Panc1 (cell line): ENCODE measurements at regions not wholly inside any gene's neighbourhood (a gene's known extent, or its start where the extent isn't known, plus 50 kb on each side); places are given as distances from the start of the nearest gene placed in this dataset.
"Not testable (repeated sequence)": the region's sequence is repeated elsewhere in the genome, so short reads cannot be mapped to it uniquely, and the experiment has no call there.

Experiments
- ATAC-seq: fragments of 200-7000 bp; cut with Tn5 transposase; 2 replicates; pipeline ENCODE4 v1.9.1; 2020; ENCODE audit warnings: mild to moderate bottlenecking, moderate library complexity
- BruUV-seq: library from RNA; stranded (reverse); fragments of 400-500 nt; replicated peaks from 2 replicates; lab custom pipeline; 2021; lab: Mats Ljungman, UMichigan
- CTCF ChIA-PET: fragments of 300-600 bp; sonication (Branson Sonifier 250); formaldehyde crosslinking; loops from one replicate; lab custom pipeline; 2022; ENCODE audit warnings: antibody characterized with exemption; lab: Charles Lee
- POLR2A ChIA-PET: fragments of 300-600 bp; sonication (Branson Sonifier 250); formaldehyde crosslinking; loops from one replicate; lab custom pipeline; 2022; ENCODE audit warnings: antibody characterized with exemption; lab: Charles Lee
- DNase-seq: peaks from one replicate; pipeline ENCODE4 v3.0.0-alpha.2; 2010; ENCODE audit warnings: low read depth, low spot score
- H3K27ac ChIP-seq: 2 replicates; pipeline ENCODE4 v1.5.1; 2011; ENCODE audit warnings: mild to moderate bottlenecking, low read length, inconsistent platforms
- H3K27me3 ChIP-seq: fragments of 200-500 bp; sonication (Bioruptor generic); 2 replicates; pipeline ENCODE4 v1.6.0; 2014; ENCODE audit warnings: low read length, inconsistent platforms; ENCODE audit not compliant: control insufficient read depth, insufficient read depth
- H3K36me3 ChIP-seq: fragments of 200-500 bp; sonication (Bioruptor generic); 2 replicates; pipeline ENCODE4 v1.5.1; 2014; ENCODE audit warnings: inconsistent platforms, mild to moderate bottlenecking, low read length, moderate library complexity; ENCODE audit not compliant: control insufficient read depth, insufficient read depth
- H3K4me1 ChIP-seq: 2 replicates; pipeline ENCODE4 v1.5.1; 2011; ENCODE audit warnings: inconsistent platforms, mild to moderate bottlenecking, low read length, moderate library complexity; ENCODE audit not compliant: control insufficient read depth, insufficient read depth
- H3K4me3 ChIP-seq, 2 experiments: 2 replicates each; pipeline ENCODE4 v1.5.1; 2011 to 2012; ENCODE audit warnings: low read depth in 2 of 2, low read length in 2 of 2, mild to moderate bottlenecking in 2 of 2, inconsistent platforms in 1 of 2, moderate library complexity in 1 of 2
- H3K9me3 ChIP-seq: fragments of 200-500 bp; sonication (Bioruptor generic); 2 replicates; pipeline ENCODE4 v1.5.1; 2014; ENCODE audit warnings: low read depth, mild to moderate bottlenecking, inconsistent platforms, low read length, moderate library complexity; ENCODE audit not compliant: control insufficient read depth, insufficient read depth
- CTCF ChIP-seq: fragments of 450-650 bp; IDR thresholded peaks from 2 replicates; pipeline ENCODE4 v1.5.1; 2017; ENCODE audit warnings: mild to moderate bottlenecking
- POLR2AphosphoS5 ChIP-seq: IDR thresholded peaks from 2 replicates; pipeline ENCODE4 v1.6.1; 2012; ENCODE audit warnings: mild to moderate bottlenecking, low read depth, low read length, moderate library complexity
- SIN3A ChIP-seq: IDR thresholded peaks from 2 replicates; pipeline ENCODE4 v1.6.1; 2012; ENCODE audit warnings: low read depth, mild to moderate bottlenecking, low read length, moderate library complexity, borderline replicate concordance; ENCODE audit not compliant: insufficient read depth
- TCF7L2 ChIP-seq: IDR thresholded peaks from 2 replicates; pipeline ENCODE4 v1.6.1; 2011; ENCODE audit warnings: mild to moderate bottlenecking, low read depth, low read length, inconsistent platforms
- in situ Hi-C: cut with HindIII; loops from 2 replicates; pipeline ENCODE4 v1.10.0; 2016; ENCODE audit warnings: low sequenced_read_pairs, low pct_unique_long_range_greater_than_20kb
- intact Hi-C: fragments of 100-400 bp; cut with micrococcal nuclease; formaldehyde crosslinking; loops from one replicate; pipeline ENCODE4 v1.10.0; 2022; ENCODE audit not compliant: unreplicated experiment
- TF ChIP-seq, protein P1 (sequence below), 2 experiments: IDR thresholded peaks; 2 replicates each; pipeline ENCODE4 v1.6.1; 2011 to 2012; ENCODE audit warnings: low read depth in 2 of 2, control low read depth in 1 of 2, low read length in 1 of 2, mild to moderate bottlenecking in 1 of 2, moderate library complexity in 1 of 2; ENCODE audit not compliant: insufficient read depth in 1 of 2

GRCh38 chr2:199040522-199040921 is 417.2 kb downstream of the SATB2 start:
- ATAC-seq = no peak
- Histone ChIP-seq H3K4me3 (no peak overlapping the region), H3K4me1 (no peaks in the 10 kb centered on the region), H3K9me3 (no peaks in the 10 kb centered on the region), H3K27me3 (no peaks in the 10 kb centered on the region), H3K27ac (no peak overlapping the region), H3K36me3 (no peaks in the 10 kb centered on the region)
- intact Hi-C loops (no loop called here), in situ Hi-C loops (no loop called here)
- no TSS peak for BruUV-seq
- CTCF ChIA-PET = no interaction called here
- POLR2A ChIA-PET = no interaction called here
- DNase-seq = no peak
- TF ChIP-seq POLR2AphosphoS5 = no peak
- TF ChIP-seq TCF7L2 = no peak
- TF ChIP-seq SIN3A = no peak
- TF ChIP-seq, protein P1, sequence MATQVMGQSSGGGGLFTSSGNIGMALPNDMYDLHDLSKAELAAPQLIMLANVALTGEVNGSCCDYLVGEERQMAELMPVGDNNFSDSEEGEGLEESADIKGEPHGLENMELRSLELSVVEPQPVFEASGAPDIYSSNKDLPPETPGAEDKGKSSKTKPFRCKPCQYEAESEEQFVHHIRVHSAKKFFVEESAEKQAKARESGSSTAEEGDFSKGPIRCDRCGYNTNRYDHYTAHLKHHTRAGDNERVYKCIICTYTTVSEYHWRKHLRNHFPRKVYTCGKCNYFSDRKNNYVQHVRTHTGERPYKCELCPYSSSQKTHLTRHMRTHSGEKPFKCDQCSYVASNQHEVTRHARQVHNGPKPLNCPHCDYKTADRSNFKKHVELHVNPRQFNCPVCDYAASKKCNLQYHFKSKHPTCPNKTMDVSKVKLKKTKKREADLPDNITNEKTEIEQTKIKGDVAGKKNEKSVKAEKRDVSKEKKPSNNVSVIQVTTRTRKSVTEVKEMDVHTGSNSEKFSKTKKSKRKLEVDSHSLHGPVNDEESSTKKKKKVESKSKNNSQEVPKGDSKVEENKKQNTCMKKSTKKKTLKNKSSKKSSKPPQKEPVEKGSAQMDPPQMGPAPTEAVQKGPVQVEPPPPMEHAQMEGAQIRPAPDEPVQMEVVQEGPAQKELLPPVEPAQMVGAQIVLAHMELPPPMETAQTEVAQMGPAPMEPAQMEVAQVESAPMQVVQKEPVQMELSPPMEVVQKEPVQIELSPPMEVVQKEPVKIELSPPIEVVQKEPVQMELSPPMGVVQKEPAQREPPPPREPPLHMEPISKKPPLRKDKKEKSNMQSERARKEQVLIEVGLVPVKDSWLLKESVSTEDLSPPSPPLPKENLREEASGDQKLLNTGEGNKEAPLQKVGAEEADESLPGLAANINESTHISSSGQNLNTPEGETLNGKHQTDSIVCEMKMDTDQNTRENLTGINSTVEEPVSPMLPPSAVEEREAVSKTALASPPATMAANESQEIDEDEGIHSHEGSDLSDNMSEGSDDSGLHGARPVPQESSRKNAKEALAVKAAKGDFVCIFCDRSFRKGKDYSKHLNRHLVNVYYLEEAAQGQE (IDR thresholded peaks at IDR 0.05; ENCODE audit: insufficient read depth in 1 of 2, low read depth in 2 of 2, low read length in 1 of 2) = no peak

DNA sequence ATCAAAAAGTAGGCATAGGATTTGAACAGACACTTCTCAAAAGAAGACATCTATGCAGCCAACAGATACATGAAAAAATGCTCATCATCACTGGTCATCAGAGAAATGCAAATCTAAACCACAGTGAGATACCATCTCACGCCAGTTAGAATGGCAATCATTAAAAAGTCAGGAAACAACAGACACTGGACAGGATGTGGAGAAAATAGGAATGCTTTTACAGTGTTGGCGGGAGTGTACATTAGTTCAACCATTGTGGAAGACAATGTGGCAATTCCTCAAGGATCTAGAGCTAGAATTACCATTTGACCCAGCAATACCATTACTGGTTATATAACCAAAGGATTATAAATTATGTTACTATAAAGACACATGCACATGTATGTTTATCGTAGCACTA is 424.0 kb downstream of the SATB2 start:
- POLR2A ChIA-PET, H3K27me3 ChIP-seq, ATAC-seq, DNase-seq, intact Hi-C loops, H3K4me1 ChIP-seq, CTCF ChIA-PET, H3K9me3 ChIP-seq, in situ Hi-C loops, BruUV-seq, H3K36me3 ChIP-seq, H3K27ac ChIP-seq, H3K4me3 ChIP-seq: not testable (repeated sequence)

GRCh38 chr2:199025146-199025545 is 432.6 kb downstream of the SATB2 start:
- H3K9me3 ChIP-seq = no peaks in the 10 kb centered on the region
- POLR2A ChIA-PET = interaction anchor here (0.6 kb wide), 1 partner anchor 641 kb away, joined by 3 read pairs; no protein-coding TSS in a partner anchor
- no peak overlapping the region for H3K4me3 ChIP-seq
- ATAC-seq (no peak), DNase-seq (no peak)
- TF ChIP-seq SIN3A = no peak
- no peak overlapping the region for H3K27ac ChIP-seq
- in situ Hi-C loops = no loop called here
- H3K36me3 ChIP-seq = no peaks in the 10 kb centered on the region; the same call in 1 of the 2 replicates
- no TSS peak for BruUV-seq
- CTCF ChIA-PET = no interaction called here
- no peaks in the 10 kb centered on the region for H3K4me1 ChIP-seq
- intact Hi-C loops = no loop called here
- no peaks in the 10 kb centered on the region for H3K27me3 ChIP-seq

DNA sequence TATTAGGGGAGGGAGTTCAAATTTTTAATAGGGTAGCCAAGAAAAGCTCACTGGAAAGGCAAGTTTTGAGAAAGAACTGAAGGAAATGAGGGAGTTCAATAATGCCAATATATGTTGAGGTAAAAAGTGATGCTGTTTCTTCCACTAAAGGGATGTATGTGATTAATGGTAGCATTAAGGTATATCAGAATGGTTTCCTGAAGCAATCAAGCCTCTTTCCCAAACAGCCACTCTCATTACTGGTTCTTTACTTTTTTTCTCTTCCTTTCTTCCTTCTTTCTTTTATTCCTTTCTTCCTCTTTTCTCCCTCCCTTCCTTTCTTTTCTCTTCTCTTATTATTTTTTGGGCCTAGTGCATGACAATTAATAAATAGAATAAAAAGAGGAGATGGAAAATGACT is 433.5 kb downstream of the SATB2 start:
- H3K27me3 ChIP-seq = no peaks in the 10 kb centered on the region
- ChIA-PET CTCF (no interaction called here), POLR2A (interaction anchor here (0.6 kb wide), 1 partner anchor 185 kb away, joined by 3 read pairs; no protein-coding TSS in a partner anchor)
- DNase-seq (no peak), ATAC-seq (no peak)
- TF ChIP-seq, protein P1 (IDR thresholded peaks at IDR 0.05; ENCODE audit: insufficient read depth in 1 of 2, low read depth in 2 of 2, low read length in 1 of 2) = no peak
- TF ChIP-seq SIN3A = no peak
- no peak for TF ChIP-seq TCF7L2
- TF ChIP-seq POLR2AphosphoS5 = no peak
- no peak for TF ChIP-seq CTCF
- intact Hi-C loops (no loop called here), in situ Hi-C loops (no loop called here)
- H3K9me3 ChIP-seq = no peaks in the 10 kb centered on the region
- BruUV-seq = no TSS peak
- H3K4me3 ChIP-seq = no peak overlapping the region
- H3K27ac ChIP-seq = no peak overlapping the region
- H3K4me1 ChIP-seq = no peaks in the 10 kb centered on the region
- H3K36me3 ChIP-seq = no peaks in the 10 kb centered on the region; the same call in 1 of the 2 replicates
